GM21529 (cell line): ENCODE measurements at regions not wholly inside any gene's neighbourhood (a gene's known extent, or its start where the extent isn't known, plus 50 kb on each side); places are given as distances from the start of the nearest gene placed in this dataset.
"Not testable (repeated sequence)": the region's sequence is repeated elsewhere in the genome, so short reads cannot be mapped to it uniquely, and the experiment has no call there.

Experiments
- ATAC-seq: cut with Tn5 transposase; IDR thresholded peaks from one replicate; pipeline ENCODE4 v1.9.1; 2021; ENCODE audit not compliant: unreplicated experiment

DNA sequence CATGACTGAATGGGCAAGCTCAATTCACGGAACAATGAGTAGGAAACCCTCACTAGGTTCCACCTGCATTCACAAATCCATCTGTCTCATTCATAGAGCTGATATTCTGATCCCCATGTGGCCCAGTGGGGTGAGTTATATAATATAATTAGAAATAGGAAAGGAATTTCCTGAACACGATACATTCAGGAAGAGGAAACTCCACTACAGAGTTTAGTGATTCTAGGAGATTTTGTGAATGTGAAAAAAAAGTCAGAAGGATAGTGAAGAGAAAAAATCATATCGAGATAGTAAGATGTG lies 471.2 kb downstream of the GASK1B start:
- no peak for ATAC-seq

DNA sequence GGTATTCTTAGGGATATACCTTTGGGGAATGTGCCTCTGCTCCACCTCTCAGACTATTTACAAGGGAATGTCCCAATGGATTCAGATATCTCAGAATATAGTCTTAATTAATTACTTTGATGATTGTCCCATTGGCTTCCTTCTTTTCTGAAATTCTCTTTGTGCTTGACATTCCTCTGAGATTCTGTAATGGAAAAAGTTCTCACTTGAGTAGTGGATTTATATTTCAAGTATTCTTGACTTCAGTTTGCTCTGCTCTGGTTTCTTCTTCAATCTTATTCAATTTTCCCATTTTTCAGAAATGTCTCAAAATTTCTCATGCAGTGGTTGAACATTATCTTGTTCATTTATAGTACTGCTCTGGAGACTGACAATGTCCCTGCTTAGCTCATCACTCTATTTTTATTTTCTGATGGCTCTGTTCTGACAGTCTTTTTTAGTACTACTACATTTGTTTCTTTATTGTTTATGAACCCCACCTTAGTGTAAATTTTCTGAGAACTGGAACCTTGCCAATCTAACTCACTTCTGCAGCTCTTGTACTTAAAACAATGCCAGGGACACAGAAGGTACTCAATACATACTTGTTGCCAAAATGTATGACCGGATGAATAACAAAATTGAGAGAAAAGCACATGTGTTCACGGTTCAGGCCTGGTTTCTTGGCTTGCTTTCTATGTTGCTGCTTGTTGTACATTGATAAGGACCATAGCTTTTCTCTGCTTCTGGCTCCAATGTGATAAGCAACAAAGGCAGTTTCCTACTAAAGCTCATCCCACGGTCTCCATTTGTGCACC lies 471.7 kb downstream of the GASK1B start:
- no peak for ATAC-seq

DNA sequence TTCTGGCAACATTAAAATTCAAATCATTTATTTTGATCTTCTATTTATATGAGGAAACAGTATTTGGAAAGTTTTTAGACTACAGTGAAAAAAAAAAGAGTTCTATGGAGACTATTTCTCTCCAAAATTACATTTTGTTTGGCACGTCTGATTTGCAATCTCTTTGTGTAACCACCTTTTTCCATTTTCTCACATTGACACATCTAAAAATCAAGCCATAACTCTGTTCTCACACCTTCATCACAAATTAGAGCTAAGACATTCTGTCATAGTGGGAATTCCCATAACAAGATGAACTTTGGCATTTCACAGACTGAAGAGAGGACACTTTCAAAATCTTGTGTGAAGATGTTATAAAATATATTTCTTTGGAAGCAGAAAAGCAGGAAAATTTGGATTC lies 468.9 kb downstream of the GRIA2 start:
- ATAC-seq = no peak

- no peak for ATAC-seq
Observed at GRCh38 chr4:157687971-157688370, 467.4 kb downstream of the GRIA2 start.

DNA sequence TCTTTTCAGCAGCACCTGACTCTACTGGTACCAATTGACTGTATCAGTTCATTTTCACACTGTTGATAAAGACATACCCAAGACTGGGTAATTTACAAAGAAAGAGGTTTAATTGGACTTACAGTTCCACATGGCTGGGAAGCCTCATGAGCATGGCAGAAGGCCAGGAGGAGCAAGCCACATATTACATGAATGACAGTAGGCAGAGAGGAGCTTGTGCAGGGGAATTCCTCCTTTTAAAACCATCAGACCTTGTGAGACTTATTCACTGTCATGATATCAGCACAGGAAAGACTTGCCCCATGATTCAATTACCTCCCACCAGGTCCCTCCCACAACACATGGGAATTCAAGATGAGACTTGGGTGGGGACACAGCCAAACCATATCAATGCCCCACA lies 458.8 kb downstream of the GRIA2 start:
- not testable (repeated sequence) for ATAC-seq

GRCh38 chr4:157678478-157678877 lies 457.9 kb downstream of the GRIA2 start:
- ATAC-seq = no peak

DNA sequence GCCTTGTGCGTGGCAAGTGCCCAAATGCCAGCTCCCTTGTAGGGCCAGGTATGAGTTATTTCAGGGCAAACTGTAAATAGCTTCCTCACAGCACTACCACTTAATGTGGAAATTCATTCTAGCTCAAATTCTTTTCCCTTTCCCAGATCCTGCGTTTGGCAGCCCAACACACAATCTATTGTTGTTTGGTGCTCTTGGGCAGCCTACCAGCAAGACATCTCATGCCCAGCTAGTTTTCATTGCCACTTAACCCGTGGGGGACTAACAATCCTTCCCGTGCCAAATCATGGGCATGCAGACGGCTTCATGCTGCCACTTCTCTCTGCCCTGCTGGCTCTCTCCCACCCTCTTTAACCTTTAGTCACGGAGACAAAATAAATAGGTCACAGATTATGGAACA lies 454.2 kb downstream of the GRIA2 start:
- no peak for ATAC-seq

- no peak for ATAC-seq
Observed at GRCh38 chr4:157667836-157668235, 447.3 kb downstream of the GRIA2 start.

- no peak for ATAC-seq
Observed at GRCh38 chr4:157664726-157665125, 444.2 kb downstream of the GRIA2 start.

- no peak for ATAC-seq
Observed at GRCh38 chr4:157655096-157655809, 434.7 kb downstream of the GRIA2 start.

- no peak for ATAC-seq
Observed at GRCh38 chr4:157643257-157643656, 422.7 kb downstream of the GRIA2 start.

DNA sequence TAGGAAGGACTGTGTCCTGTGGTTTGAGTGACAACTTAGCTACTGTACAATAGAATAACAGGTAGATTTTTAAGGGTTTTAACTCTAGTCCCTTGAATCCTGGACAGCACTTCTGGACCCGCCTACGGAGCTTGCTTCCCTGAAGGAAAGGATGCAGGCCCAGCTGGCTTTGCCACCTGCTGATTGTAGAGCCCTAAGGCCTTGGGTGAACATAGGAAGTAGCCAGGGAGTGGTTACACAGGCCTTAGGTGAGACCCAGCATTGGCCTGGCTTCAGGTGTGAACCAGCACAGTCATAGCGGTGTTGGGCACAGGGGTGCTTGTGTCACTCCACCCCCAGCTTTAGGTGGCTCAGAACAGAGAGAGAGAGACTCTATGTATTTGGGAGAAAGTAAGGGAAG lies 413.5 kb downstream of the GRIA2 start:
- no peak for ATAC-seq

GRCh38 chr4:157616741-157617472 lies 396.4 kb downstream of the GRIA2 start:
- ATAC-seq = no peak

DNA sequence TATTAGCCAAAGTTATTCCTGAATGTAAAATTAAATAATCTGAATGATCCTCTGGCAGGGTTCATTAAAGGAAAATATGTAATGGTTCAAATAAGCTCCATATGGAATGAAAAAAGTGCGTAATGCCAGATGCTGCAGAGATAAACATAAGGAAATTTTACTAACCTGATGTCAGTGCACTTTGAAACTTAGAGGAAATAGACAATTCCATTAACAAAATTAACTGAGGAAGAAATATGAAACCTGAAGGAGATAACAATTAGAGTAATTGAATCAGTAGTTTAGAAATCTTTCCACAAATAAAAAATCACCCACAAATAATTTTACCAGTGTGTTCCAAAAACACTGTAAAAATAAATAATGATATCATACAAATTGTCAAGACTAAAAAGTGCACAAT lies 387.5 kb downstream of the GRIA2 start:
- no peak for ATAC-seq

DNA sequence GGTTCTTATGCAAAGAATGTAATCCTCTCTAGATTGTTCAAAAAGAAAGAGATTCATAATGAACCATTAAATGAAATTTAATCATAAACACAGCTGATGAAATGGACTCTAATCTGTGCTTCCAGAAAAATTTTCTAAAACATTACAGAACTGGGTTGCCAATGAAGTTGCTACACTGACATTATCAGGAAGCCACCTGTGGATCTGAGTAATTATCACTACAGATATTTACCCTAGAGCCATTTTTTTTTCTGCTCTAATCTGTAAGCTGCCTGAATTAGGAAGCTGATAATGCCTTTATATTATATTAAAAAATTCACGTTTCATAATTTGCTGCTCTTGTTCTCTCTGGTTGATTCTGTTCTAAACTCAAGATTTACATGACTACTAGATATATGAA lies 380.1 kb downstream of the GRIA2 start:
- no peak for ATAC-seq

DNA sequence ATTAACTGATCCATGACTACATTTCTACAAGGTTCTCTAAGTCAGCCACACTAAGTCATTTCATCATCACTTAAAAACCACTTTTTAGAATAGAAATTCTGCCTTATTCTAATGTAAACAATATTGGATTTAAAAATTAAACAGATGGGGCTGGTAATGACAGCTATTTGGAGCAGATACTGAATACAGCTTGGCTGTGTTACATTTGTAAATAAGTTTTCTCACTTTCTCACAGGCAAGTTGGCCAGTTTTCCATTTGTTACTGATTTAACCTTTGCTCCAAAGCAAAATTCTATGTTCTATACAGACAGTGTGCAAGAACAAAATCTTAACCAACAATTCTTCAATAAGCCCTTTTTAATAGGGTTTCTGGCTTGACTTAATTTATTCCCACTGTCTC lies 370.7 kb downstream of the GRIA2 start:
- no peak for ATAC-seq

DNA sequence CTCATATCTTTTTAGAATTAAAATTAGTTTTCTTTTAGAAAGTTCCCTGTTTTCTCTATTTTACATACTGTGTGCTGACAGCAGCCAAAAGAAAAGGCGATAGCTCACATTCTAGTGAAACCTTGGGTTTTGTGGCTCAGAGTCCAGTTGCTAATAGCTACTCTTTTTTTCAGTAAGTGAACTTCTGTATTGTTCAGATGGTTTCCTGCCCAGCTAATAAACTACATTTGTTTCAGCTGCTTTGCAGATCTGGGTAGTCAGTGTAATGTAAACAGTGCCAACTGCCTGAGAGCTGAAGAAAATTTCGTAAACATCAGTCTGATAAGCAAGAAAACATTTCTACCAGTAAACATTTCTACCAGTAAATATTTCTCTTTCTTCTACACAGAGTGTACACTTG lies 370.2 kb downstream of the GRIA2 start:
- ATAC-seq = no peak

DNA sequence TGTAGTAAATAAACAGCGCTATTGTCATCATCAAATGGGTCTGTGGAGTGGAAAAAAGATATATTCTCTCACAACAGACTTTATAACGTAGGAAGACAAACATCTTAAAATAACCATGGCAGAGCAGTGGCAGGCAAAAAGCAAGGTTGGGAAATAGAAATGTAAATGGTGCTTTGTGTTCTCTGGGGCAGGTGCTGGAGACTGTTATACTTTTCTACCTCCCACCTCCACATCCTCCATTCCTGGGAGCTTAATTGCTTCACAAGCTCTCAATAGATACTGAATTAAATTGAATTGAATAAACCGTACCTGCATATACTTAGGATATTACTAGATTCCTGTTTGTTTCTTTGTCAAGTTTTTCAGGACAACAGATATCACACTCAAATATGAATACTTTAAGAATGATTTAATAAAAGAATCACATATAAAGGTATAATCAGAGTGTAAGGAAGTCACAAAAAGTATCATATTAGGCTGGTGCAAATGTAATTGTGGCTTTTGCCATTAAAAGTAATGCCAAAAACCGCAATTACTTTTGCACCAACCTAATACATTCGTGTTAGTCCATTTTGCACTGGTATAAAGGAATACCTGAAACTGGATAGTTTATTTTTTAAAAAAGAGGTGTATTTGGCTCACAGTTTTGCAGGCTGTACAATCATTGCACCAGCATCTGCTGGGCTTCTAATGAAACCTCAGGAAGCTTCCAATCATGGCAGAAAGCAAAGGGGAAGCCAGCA lies 367.3 kb downstream of the GRIA2 start:
- ATAC-seq = no peak

- ATAC-seq = no peak
Observed at GRCh38 chr4:157582141-157582540, 361.6 kb downstream of the GRIA2 start.

- no peak for ATAC-seq
Observed at GRCh38 chr4:157576671-157577217, 356.2 kb downstream of the GRIA2 start.

DNA sequence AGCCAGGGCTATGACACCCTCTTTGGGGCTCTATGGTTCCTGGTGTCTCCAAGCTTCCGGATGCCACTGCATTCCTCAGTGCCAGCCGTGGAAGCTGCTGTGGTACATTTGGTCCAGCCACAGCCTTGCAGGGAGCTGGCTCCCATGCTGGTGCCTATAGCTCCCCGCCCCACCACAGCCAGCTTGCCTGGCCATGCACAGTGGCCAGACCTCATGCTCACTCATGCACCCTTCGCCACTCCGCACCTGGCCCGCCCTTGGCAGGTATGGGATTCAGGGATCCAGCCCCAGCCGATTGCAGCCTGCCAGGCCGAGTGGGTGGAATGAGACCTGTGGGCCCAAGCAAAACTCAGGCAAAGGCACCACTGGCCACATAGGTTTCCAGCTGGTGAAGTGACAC lies 354.8 kb downstream of the GRIA2 start:
- no peak for ATAC-seq
